HepG2 (cell line): ENCODE measurements at regions not wholly inside any gene's neighbourhood (a gene's known extent, or its start where the extent isn't known, plus 50 kb on each side); places are given as distances from the start of the nearest gene placed in this dataset.

Source experiments
- ARNT ChIP-seq: fragments of 450-650 bp; IDR thresholded peaks from 2 replicates; pipeline ENCODE4 v1.6.1; 2017
- ATF1 ChIP-seq: IDR thresholded peaks from 2 replicates; pipeline ENCODE4 v1.6.1; 2016; ENCODE audit warnings: mild to moderate bottlenecking, control low read depth
- CREM ChIP-seq, 2 experiments: sonication (generic) in 1 of 2; formaldehyde crosslinking in 1 of 2; IDR thresholded peaks; 2 replicates each; pipeline versions ENCODE4 v1.4.0 to v1.6.1; 2016 to 2020; ENCODE audit warnings: antibody characterized with exemption in 1 of 2, mild to moderate bottlenecking in 1 of 2, missing genetic modification reagents in 1 of 2
- CTCF ChIP-seq: sonication (generic); formaldehyde crosslinking; IDR thresholded peaks from 2 replicates; pipeline ENCODE4 v1.5.0; 2020; ENCODE audit warnings: mild to moderate bottlenecking, missing genetic modification reagents, moderate library complexity
- PHF20 ChIP-seq: sonication (generic); formaldehyde crosslinking; IDR thresholded peaks from 2 replicates; pipeline ENCODE4 v1.5.0; 2020; ENCODE audit warnings: mild to moderate bottlenecking, missing genetic modification reagents
- POLR2A ChIP-seq, 2 experiments: IDR thresholded peaks; 2 replicates each; pipeline ENCODE4 v1.6.1; 2011; ENCODE audit warnings: low read depth in 2 of 2, low read length in 2 of 2, mild to moderate bottlenecking in 1 of 2, moderate library complexity in 1 of 2; ENCODE audit not compliant: insufficient read depth in 1 of 2
- POLR2AphosphoS5 ChIP-seq: IDR thresholded peaks from 2 replicates; pipeline ENCODE4 v1.6.1; 2012; ENCODE audit warnings: low read depth, low read length
- RXRA ChIP-seq: sonication (generic); formaldehyde crosslinking; IDR thresholded peaks from 2 replicates; pipeline ENCODE4 v1.5.1; 2020; ENCODE audit warnings: missing genetic modification reagents
- SP1 ChIP-seq, 2 experiments: fragments of 450-650 bp in 1 of 2; sonication (generic) in 1 of 2; formaldehyde crosslinking in 1 of 2; IDR thresholded peaks; 2 replicates each; pipeline versions ENCODE4 v1.4.0 to v1.6.1; 2016 to 2020; ENCODE audit warnings: missing genetic modification reagents in 1 of 2
- SUZ12 ChIP-seq: fragments of 150-350 bp; IDR thresholded peaks from 2 replicates; pipeline ENCODE4 v1.6.1; 2014; ENCODE audit warnings: low read depth, low read length
- TCF12 ChIP-seq, 2 experiments: fragments of 450-650 bp in 1 of 2; sonication (generic) in 1 of 2; formaldehyde crosslinking in 1 of 2; IDR thresholded peaks; 2 replicates each; pipeline versions ENCODE4 v1.6.1 to v1.8.0; 2017 to 2022; ENCODE audit warnings: antibody characterized with exemption in 1 of 2, mild to moderate bottlenecking in 1 of 2, missing genetic modification reagents in 1 of 2, moderate library complexity in 1 of 2
- TOE1 ChIP-seq: sonication (generic); formaldehyde crosslinking; IDR thresholded peaks from 2 replicates; pipeline ENCODE4 v1.4.0; 2020; ENCODE audit warnings: mild to moderate bottlenecking, missing genetic modification reagents
- U2AF2 ChIP-seq: fragments of 200-400 bp; formaldehyde crosslinking; IDR thresholded peaks from 2 replicates; pipeline ENCODE4 v1.6.1; 2017; ENCODE audit warnings: low read depth, mild to moderate bottlenecking, low read length
- ZSCAN29 ChIP-seq: sonication (generic); formaldehyde crosslinking; conservative IDR thresholded peaks from 2 replicates; pipeline ENCODE4 v1.4.0; 2020; ENCODE audit warnings: mild to moderate bottlenecking, missing genetic modification reagents

GRCh38 chr6:130535242-130535641 lies 169.4 kb downstream of the TMEM200A start:
- TF ChIP-seq POLR2AphosphoS5 (no peak), SUZ12 (no peak), TOE1 (CRISPR knock-in tag) (no peak), CREM (IDR thresholded peaks at IDR 0.05) (no peak), CREM (CRISPR knock-in tag; IDR thresholded peaks at IDR 0.05) (no peak), PHF20 (no peak), TCF12 (IDR thresholded peaks at IDR 0.05) (no peak), TCF12 (CRISPR knock-in tag; IDR thresholded peaks at IDR 0.05) (no peak), RXRA (CRISPR knock-in tag) (no peak), ZSCAN29 (CRISPR knock-in tag) (no peak), POLR2A (IDR thresholded peaks at IDR 0.05; ENCODE audit: insufficient read depth in 1 of 2, low read depth in 2 of 2, low read length in 2 of 2) (no peak), CTCF (CRISPR knock-in tag) (no peak), ARNT (no peak), U2AF2 (no peak), ATF1 (CRISPR knock-in tag) (no peak), SP1 (IDR thresholded peaks at IDR 0.05) (no peak), SP1 (CRISPR knock-in tag; IDR thresholded peaks at IDR 0.05) (no peak)
